Adrenal gland (tissue), 9 donors: ENCODE measurements at regions not wholly inside any gene's neighbourhood (a gene's known extent, or its start where the extent isn't known, plus 50 kb on each side); places are given as distances from the start of the nearest gene placed in this dataset.

Experiments
- DNase-seq, 7 donors: peaks; one replicate each; pipeline ENCODE4 v3.0.0-alpha.2; 2019 to 2020
- H3K27ac ChIP-seq, 5 donors: fragments of 200-600 bp; sonication (generic) in 4 of 5; 1 replicate in 3 of 5; 2 replicates in 2 of 5; pipeline versions ENCODE4 v1.5.1 to v1.8.0; 2016 to 2020; ENCODE audit warnings: mild to moderate bottlenecking in 1 of 5
- H3K27me3 ChIP-seq: fragments of 200-600 bp; 2 replicates; pipeline ENCODE4 v1.8.0; 2021
- H3K36me3 ChIP-seq, 2 donors: fragments of 200-600 bp; replicated peaks in 1 of 2; 1 replicate in 1 of 2; 2 replicates in 1 of 2; pipeline versions ENCODE4 v1.5.1 to v1.8.0; 2018 to 2022
- H3K4me1 ChIP-seq, 2 donors: fragments of 200-600 bp; replicated peaks in 1 of 2; 1 replicate in 1 of 2; 2 replicates in 1 of 2; pipeline versions ENCODE4 v1.5.1 to v1.8.0; 2018 to 2021
- H3K4me3 ChIP-seq, 4 donors: fragments of 200-600 bp; sonication (generic) in 3 of 4; one replicate each; pipeline ENCODE4 v1.5.1; 2016 to 2018
- H3K9me3 ChIP-seq, 3 donors: fragments of 200-600 bp; sonication (generic) in 1 of 3; replicated peaks in 1 of 3; 1 replicate in 2 of 3; 2 replicates in 1 of 3; pipeline versions ENCODE4 v1.5.1 to v1.8.0; 2016 to 2021
- CTCF ChIP-seq, 6 experiments: fragments of 450-650 bp in 4 of 6; fragments of 200-600 bp in 2 of 6; sonication (generic) in 1 of 6; IDR thresholded peaks; 1 replicate in 5 of 6; 2 replicates in 1 of 6; pipeline versions ENCODE4 v1.5.1 to v1.8.0; 2016 to 2021; ENCODE audit warnings: antibody characterized with exemption in 6 of 6, mild to moderate bottlenecking in 2 of 6, moderate library complexity in 1 of 6
- POLR2A ChIP-seq, 2 donors: fragments of 450-650 bp; IDR thresholded peaks; one replicate each; pipeline ENCODE4 v1.6.1; 2017; ENCODE audit warnings: antibody characterized with exemption in 2 of 2, mild to moderate bottlenecking in 2 of 2, moderate library complexity in 1 of 2
- WGBS, 4 donors: extraction: QIAGEN DNeasy Blood & Tissue Kit in 2 of 4; methylation state at CpG; one replicate each; pipeline versions ENCODE4 v1.1.5 to v1.1.7; 2013 to 2017; 5-methylcytosine and 5-hydroxymethylcytosine counted together
- intact Hi-C, 2 donors: fragments of 100-400 bp; cut with DNase I; formaldehyde crosslinking; loops; one replicate each; pipeline versions ENCODE4 v1.14.1 to v1.15.0; 2022 to 2023
- donor health status: healthy with polysubstance abuse.
- donor health status: Bipolar disorder and iron deficiency.
- donor health status: DM: yes; HTN: yes; CAD: no.
- donor health status: DM: no; HTN: no; CAD: no.
- donor health status: DM: no; HTN: no; CAD: no.

GRCh38 chr12:132402831-132403416 is 73.5 kb upstream of the GALNT9 start:
- 45 to 69% (median 52%) methylated on average over 12 to 23 of the region's 23 CpGs for WGBS, 4 donors
- Histone ChIP-seq H3K27ac (no peak overlapping the region), H3K4me3 (no peak overlapping the region), H3K9me3 (no peaks in the 10 kb centered on the region), H3K36me3 (no peaks in the 10 kb centered on the region), H3K27me3 (peaks cover 38% of the 10 kb centered on the region), H3K4me1 (no peaks in the 10 kb centered on the region)
- no peak for DNase-seq
- no peak for TF ChIP-seq POLR2A (IDR thresholded peaks at IDR 0.05)
- TF ChIP-seq CTCF (IDR thresholded peaks at IDR 0.05): no peak
- intact Hi-C loops: no loop called here

GRCh38 chr12:132401982-132402381 is 72.6 kb upstream of the GALNT9 start:
- Histone ChIP-seq H3K27me3 (peaks cover 43% of the 10 kb centered on the region), H3K27ac (no peak overlapping the region), H3K9me3 (no peaks in the 10 kb centered on the region), H3K4me3 (no peak overlapping the region), H3K4me1 (no peaks in the 10 kb centered on the region), H3K36me3 (no peaks in the 10 kb centered on the region)
- peak in 1 of 7 donors; percentile 5 for DNase-seq
- intact Hi-C loops: no loop called here
- whole genome bisulfite sequencing, 4 donors: 59 to 82% (median 66%) methylated on average over 1 of the region's 1 CpG
- TF ChIP-seq POLR2A (IDR thresholded peaks at IDR 0.05): no peak
- TF ChIP-seq CTCF (IDR thresholded peaks at IDR 0.05): no peak

GRCh38 chr12:132400011-132400641 is 70.7 kb upstream of the GALNT9 start:
- Histone ChIP-seq H3K36me3 (no peaks in the 10 kb centered on the region), H3K27ac (no peak overlapping the region), H3K4me1 (no peaks in the 10 kb centered on the region), H3K27me3 (peaks cover 46% of the 10 kb centered on the region), H3K9me3 (no peaks in the 10 kb centered on the region), H3K4me3 (no peak overlapping the region)
- peak in 1 of 7 donors; percentile 9 for DNase-seq
- intact Hi-C loops: no loop called here
- WGBS, 4 donors: 12 to 44% (median 23%) methylated on average over 13 to 31 of the region's 31 CpGs
- TF ChIP-seq POLR2A (IDR thresholded peaks at IDR 0.05) (no peak), CTCF (IDR thresholded peaks at IDR 0.05) (no peak)

GRCh38 chr12:132399092-132400010 is 70.0 kb upstream of the GALNT9 start:
- DNase-seq: peak in 2 of 7 donors; percentile 4 to 7
- intact Hi-C loops: no loop called here
- H3K27me3 ChIP-seq: peaks cover 43% of the 10 kb centered on the region

More at GRCh38 chr12:132399092-132400010, 70.0 kb upstream of the GALNT9 start:
- WGBS, 4 donors: 70 to 78% (median 74%) methylated on average over 19 to 43 of the region's 43 CpGs
- Histone ChIP-seq H3K9me3 (no peaks in the 10 kb centered on the region), H3K36me3 (no peaks in the 10 kb centered on the region), H3K4me3 (no peak overlapping the region), H3K4me1 (no peaks in the 10 kb centered on the region), H3K27ac (no peak overlapping the region)
- no peak for TF ChIP-seq POLR2A (IDR thresholded peaks at IDR 0.05)
- no peak for TF ChIP-seq CTCF (IDR thresholded peaks at IDR 0.05)
